HEK293 (cell line): ENCODE measurements at regions not wholly inside any gene's neighbourhood (a gene's known extent, or its start where the extent isn't known, plus 50 kb on each side); places are given as distances from the start of the nearest gene placed in this dataset.

Experiments
- CTCF ChIA-PET: fragments of 350-600 bp; formaldehyde crosslinking; extraction: SDS; loops from one replicate; lab custom pipeline; 2021; ENCODE audit warnings: antibody characterized with exemption; lab: Yijun Ruan, JAX
- POLR2A ChIA-PET: fragments of 300-600 bp; formaldehyde crosslinking; extraction: SDS; loops from one replicate; lab custom pipeline; 2020; ENCODE audit warnings: antibody characterized with exemption, inconsistent platforms; lab: Yijun Ruan, JAX
- H3K27ac ChIP-seq: fragments of 200-500 bp; sonication (Bioruptor generic); 2 replicates; pipeline ENCODE4 v1.5.1; 2014; ENCODE audit warnings: low read depth, low read length, control low read depth, inconsistent platforms; ENCODE audit errors: extremely low read depth
- H3K36me3 ChIP-seq, 2 experiments: fragments of 200-500 bp in 1 of 2; sonication (Bioruptor generic) in 1 of 2; 1 replicate in 1 of 2; 2 replicates in 1 of 2; pipeline ENCODE4 v1.5.1; 2014 to 2017; ENCODE audit warnings: inconsistent platforms in 2 of 2, low read length in 2 of 2; ENCODE audit not compliant: control insufficient read depth in 2 of 2, insufficient read depth in 1 of 2
- H3K4me1 ChIP-seq: fragments of 200-500 bp; sonication (Bioruptor generic); 2 replicates; pipeline ENCODE4 v1.5.1; 2014; ENCODE audit warnings: mild to moderate bottlenecking, low read length, inconsistent platforms; ENCODE audit not compliant: control insufficient read depth, insufficient read depth
- H3K4me3 ChIP-seq: 2 replicates; pipeline ENCODE4 v1.5.1; 2011; ENCODE audit warnings: low read depth, mild to moderate bottlenecking, control low read depth, low read length, moderate library complexity
- H3K9me3 ChIP-seq: fragments of 200-500 bp; sonication (Bioruptor generic); 2 replicates; pipeline ENCODE4 v1.5.1; 2014; ENCODE audit warnings: low read depth, low read length, inconsistent platforms; ENCODE audit not compliant: control insufficient read depth, insufficient read depth
- BCL11A ChIP-seq: fragments of 450-650 bp; formaldehyde crosslinking; IDR thresholded peaks from 2 replicates; pipeline ENCODE4 v1.5.1; 2016; ENCODE audit warnings: low read depth, missing biosample characterization, missing genetic modification characterization
- EGR2 ChIP-seq: fragments of 450-650 bp; formaldehyde crosslinking; IDR thresholded peaks from 2 replicates; pipeline ENCODE4 v1.5.1; 2016; ENCODE audit warnings: low read depth, missing biosample characterization, missing genetic modification characterization
- KLF7 ChIP-seq: fragments of 450-650 bp; formaldehyde crosslinking; IDR thresholded peaks from 2 replicates; pipeline ENCODE4 v1.5.1; 2016; ENCODE audit warnings: missing biosample characterization, missing genetic modification characterization, borderline replicate concordance
- PRDM1 ChIP-seq: fragments of 450-650 bp; formaldehyde crosslinking; IDR thresholded peaks from 2 replicates; pipeline ENCODE4; 2016; ENCODE audit warnings: missing biosample characterization, missing genetic modification characterization
- SALL2 ChIP-seq: fragments of 450-650 bp; formaldehyde crosslinking; IDR thresholded peaks from 2 replicates; pipeline ENCODE4 v1.5.0; 2017; ENCODE audit warnings: missing biosample characterization, mild to moderate bottlenecking, missing genetic modification characterization, borderline replicate concordance
- SP7 ChIP-seq: fragments of 450-650 bp; formaldehyde crosslinking; IDR thresholded peaks from 2 replicates; pipeline ENCODE4 v1.5.1; 2016; ENCODE audit warnings: missing biosample characterization, missing genetic modification characterization
- ZBTB17 ChIP-seq: fragments of 450-650 bp; formaldehyde crosslinking; IDR thresholded peaks from 2 replicates; pipeline ENCODE4 v1.5.1; 2016; ENCODE audit warnings: missing biosample characterization, missing genetic modification characterization
- ZBTB7A ChIP-seq: fragments of 450-650 bp; formaldehyde crosslinking; IDR thresholded peaks from 2 replicates; pipeline ENCODE4 v1.5.1; 2016; ENCODE audit warnings: low read depth, missing biosample characterization, missing genetic modification characterization
- ZNF10 ChIP-seq: fragments of 450-650 bp; formaldehyde crosslinking; IDR thresholded peaks from 2 replicates; pipeline ENCODE4 v1.5.1; 2017; ENCODE audit warnings: missing biosample characterization, missing genetic modification characterization
- ZNF112 ChIP-seq: fragments of 450-650 bp; formaldehyde crosslinking; IDR thresholded peaks from 2 replicates; pipeline ENCODE4 v1.5.0; 2017; ENCODE audit warnings: missing biosample characterization, missing genetic modification characterization
- ZNF138 ChIP-seq: fragments of 450-650 bp; formaldehyde crosslinking; IDR thresholded peaks from 2 replicates; pipeline ENCODE4 v1.5.1; 2016; ENCODE audit warnings: missing biosample characterization, missing genetic modification characterization, borderline replicate concordance
- ZNF146 ChIP-seq: fragments of 450-650 bp; formaldehyde crosslinking; IDR thresholded peaks from 2 replicates; pipeline ENCODE4 v1.5.1; 2016; ENCODE audit warnings: missing biosample characterization, missing genetic modification characterization
- ZNF16 ChIP-seq: fragments of 450-650 bp; formaldehyde crosslinking; IDR thresholded peaks from 2 replicates; pipeline ENCODE4 v1.5.1; 2016; ENCODE audit warnings: low read depth, missing biosample characterization, missing genetic modification characterization
- ZNF174 ChIP-seq: fragments of 450-650 bp; formaldehyde crosslinking; IDR thresholded peaks from 2 replicates; pipeline ENCODE4 v1.5.0; 2017; ENCODE audit warnings: missing biosample characterization, mild to moderate bottlenecking, missing genetic modification characterization
- ZNF175 ChIP-seq: fragments of 450-650 bp; formaldehyde crosslinking; IDR thresholded peaks from 2 replicates; pipeline ENCODE4 v1.5.1; 2016; ENCODE audit warnings: missing biosample characterization, missing genetic modification characterization
- ZNF239 ChIP-seq: fragments of 450-650 bp; formaldehyde crosslinking; IDR thresholded peaks from 2 replicates; pipeline ENCODE4 v1.5.1; 2016; ENCODE audit warnings: missing biosample characterization, missing genetic modification characterization
- ZNF274 ChIP-seq, 2 experiments: fragments of 200-500 bp in 1 of 2; fragments of 450-650 bp in 1 of 2; sonication (Bioruptor generic) in 1 of 2; formaldehyde crosslinking in 1 of 2; IDR thresholded peaks; 2 replicates each; pipeline versions ENCODE4 v1.5.1 to v1.6.1; 2014 to 2016; ENCODE audit warnings: borderline replicate concordance in 1 of 2, inconsistent platforms in 1 of 2, low read length in 1 of 2, missing biosample characterization in 1 of 2, missing genetic modification characterization in 1 of 2
- ZNF311 ChIP-seq: fragments of 450-650 bp; formaldehyde crosslinking; IDR thresholded peaks from 2 replicates; pipeline ENCODE4 v1.5.1; 2017; ENCODE audit warnings: missing biosample characterization, missing genetic modification characterization, borderline replicate concordance
- ZNF324 ChIP-seq: fragments of 450-650 bp; formaldehyde crosslinking; IDR thresholded peaks from 2 replicates; pipeline ENCODE4 v1.5.1; 2016; ENCODE audit warnings: missing biosample characterization, missing genetic modification characterization
- ZNF354C ChIP-seq: fragments of 450-650 bp; formaldehyde crosslinking; IDR thresholded peaks from 2 replicates; pipeline ENCODE4 v1.5.1; 2016; ENCODE audit warnings: missing biosample characterization, missing genetic modification characterization, low read depth, borderline replicate concordance
- ZNF391 ChIP-seq: fragments of 450-650 bp; formaldehyde crosslinking; IDR thresholded peaks from 2 replicates; pipeline ENCODE4 v1.5.1; 2016; ENCODE audit warnings: low read depth, missing biosample characterization, missing genetic modification characterization, borderline replicate concordance
- ZNF404 ChIP-seq: fragments of 450-650 bp; formaldehyde crosslinking; IDR thresholded peaks from 2 replicates; pipeline ENCODE4 v1.5.1; 2017; ENCODE audit warnings: missing biosample characterization, missing genetic modification characterization
- ZNF544 ChIP-seq: fragments of 450-650 bp; formaldehyde crosslinking; IDR thresholded peaks from 2 replicates; pipeline ENCODE4 v1.5.0; 2017; ENCODE audit warnings: missing biosample characterization, missing genetic modification characterization
- ZNF549 ChIP-seq: fragments of 450-650 bp; IDR thresholded peaks from 2 replicates; pipeline ENCODE4 v1.5.1; 2018; ENCODE audit warnings: missing biosample characterization, missing genetic modification characterization, mild to moderate bottlenecking, inconsistent platforms, moderate library complexity
- ZNF629 ChIP-seq: fragments of 450-650 bp; formaldehyde crosslinking; IDR thresholded peaks from 2 replicates; pipeline ENCODE4 v1.5.1; 2017; ENCODE audit warnings: missing biosample characterization, missing genetic modification characterization
- ZNF701 ChIP-seq: fragments of 450-650 bp; formaldehyde crosslinking; IDR thresholded peaks from 2 replicates; pipeline ENCODE4 v1.5.1; 2016; ENCODE audit warnings: missing biosample characterization, missing genetic modification characterization
- ZNF776 ChIP-seq: fragments of 450-650 bp; formaldehyde crosslinking; IDR thresholded peaks from 2 replicates; pipeline ENCODE4 v1.5.0; 2017; ENCODE audit warnings: missing biosample characterization, missing genetic modification characterization, borderline replicate concordance
- ZNF792 ChIP-seq: fragments of 450-650 bp; formaldehyde crosslinking; IDR thresholded peaks from 2 replicates; pipeline ENCODE4 v1.5.1; 2016; ENCODE audit warnings: missing biosample characterization, missing genetic modification characterization
- TF ChIP-seq, protein P1 (sequence below): fragments of 450-650 bp; formaldehyde crosslinking; IDR thresholded peaks from 2 replicates; pipeline ENCODE4 v1.5.1; 2016; ENCODE audit warnings: missing biosample characterization, missing genetic modification characterization
- TF ChIP-seq, protein P2 (sequence below): IDR thresholded peaks from 2 replicates; pipeline ENCODE4 v1.6.1; 2011; ENCODE audit warnings: mild to moderate bottlenecking, low read depth, low read length, borderline replicate concordance

DNA sequence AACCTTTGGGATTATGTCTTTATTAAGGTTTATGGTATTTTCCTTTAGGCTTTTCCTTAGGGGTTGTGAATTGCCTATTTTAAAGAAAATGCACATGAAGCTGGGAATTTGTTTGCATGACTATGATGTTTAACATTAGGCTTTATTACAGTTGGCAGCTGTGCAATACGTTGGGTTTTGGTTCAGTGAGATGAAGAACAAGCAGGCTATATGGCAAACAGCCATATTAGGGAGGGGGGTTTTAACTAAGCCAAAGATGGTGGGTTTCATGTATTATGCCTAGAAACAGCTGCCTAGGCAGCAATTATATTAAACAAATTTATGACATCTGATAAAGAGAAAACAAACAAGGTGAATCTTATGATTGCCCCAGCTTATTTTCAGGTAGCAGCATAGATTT lies 880.8 kb downstream of the FAM181B start:
- ChIA-PET CTCF (interaction anchor here (0.6 kb wide), 1 partner anchor 9 kb away, joined by 3 read pairs; no protein-coding TSS in a partner anchor), POLR2A (no interaction called here)
- TF ChIP-seq, protein P1, sequence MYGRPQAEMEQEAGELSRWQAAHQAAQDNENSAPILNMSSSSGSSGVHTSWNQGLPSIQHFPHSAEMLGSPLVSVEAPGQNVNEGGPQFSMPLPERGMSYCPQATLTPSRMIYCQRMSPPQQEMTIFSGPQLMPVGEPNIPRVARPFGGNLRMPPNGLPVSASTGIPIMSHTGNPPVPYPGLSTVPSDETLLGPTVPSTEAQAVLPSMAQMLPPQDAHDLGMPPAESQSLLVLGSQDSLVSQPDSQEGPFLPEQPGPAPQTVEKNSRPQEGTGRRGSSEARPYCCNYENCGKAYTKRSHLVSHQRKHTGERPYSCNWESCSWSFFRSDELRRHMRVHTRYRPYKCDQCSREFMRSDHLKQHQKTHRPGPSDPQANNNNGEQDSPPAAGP (tag by site-specific recombination): no peak
- TF ChIP-seq ZNF549 (no peak), BCL11A (tag by site-specific recombination) (no peak), ZNF544 (tag by site-specific recombination) (no peak), ZBTB7A (tag by site-specific recombination) (no peak), KLF7 (tag by site-specific recombination) (no peak), EGR2 (tag by site-specific recombination) (no peak), ZNF404 (tag by site-specific recombination) (no peak), ZNF629 (no peak), ZNF16 (tag by site-specific recombination) (no peak), ZNF174 (tag by site-specific recombination) (no peak), ZNF10 (tag by site-specific recombination) (no peak), ZBTB17 (tag by site-specific recombination) (no peak), ZNF274 (IDR thresholded peaks at IDR 0.05; ENCODE audit: low read length) (no peak), ZNF274 (tag by site-specific recombination; IDR thresholded peaks at IDR 0.05; ENCODE audit: borderline replicate concordance) (no peak), ZNF175 (tag by site-specific recombination) (no peak), ZNF146 (tag by site-specific recombination) (no peak)
- H3K4me3 ChIP-seq: no peak overlapping the region
- H3K9me3 ChIP-seq: no peaks in the 10 kb centered on the region
- no peaks in the 10 kb centered on the region for H3K36me3 ChIP-seq
- no peak overlapping the region for H3K27ac ChIP-seq
- H3K4me1 ChIP-seq: no peaks in the 10 kb centered on the region

DNA sequence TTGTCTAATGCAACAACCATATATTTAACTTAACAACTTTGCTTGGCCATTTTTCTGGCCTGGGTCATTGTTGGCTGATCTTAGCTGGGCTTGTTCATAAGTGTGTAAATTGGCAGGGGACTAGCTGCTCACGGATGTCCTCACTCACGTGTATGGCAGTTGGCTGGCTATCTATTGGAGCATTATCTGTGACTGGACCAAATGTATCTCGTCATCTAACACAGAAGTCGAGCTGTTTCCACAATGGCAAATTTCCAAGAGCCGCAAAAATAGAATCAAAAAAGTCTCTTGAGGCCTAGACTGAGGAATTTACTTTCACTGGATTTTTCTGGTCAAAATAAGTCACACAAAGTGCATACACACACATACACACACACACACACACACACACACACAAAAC lies 893.3 kb downstream of the FAM181B start:
- no peak for TF ChIP-seq ZNF138 (tag by site-specific recombination)
- no peak for TF ChIP-seq ZNF311 (tag by site-specific recombination)
- TF ChIP-seq ZNF776 (tag by site-specific recombination): no peak
- TF ChIP-seq SP7 (tag by site-specific recombination): no peak
- no peak for TF ChIP-seq ZNF792 (tag by site-specific recombination)
- no peak for TF ChIP-seq ZNF112 (tag by site-specific recombination)
- no peak for TF ChIP-seq ZNF354C
- no peak for TF ChIP-seq ZNF324 (tag by site-specific recombination)
- no peak for TF ChIP-seq ZBTB7A (tag by site-specific recombination)
- TF ChIP-seq ZNF391: no peak
- TF ChIP-seq SALL2 (tag by site-specific recombination): no peak
- no peak for TF ChIP-seq ZNF404 (tag by site-specific recombination)
- no peak for TF ChIP-seq ZNF701 (tag by site-specific recombination)
- no peak for TF ChIP-seq PRDM1 (tag by site-specific recombination)
- TF ChIP-seq, protein P2, sequence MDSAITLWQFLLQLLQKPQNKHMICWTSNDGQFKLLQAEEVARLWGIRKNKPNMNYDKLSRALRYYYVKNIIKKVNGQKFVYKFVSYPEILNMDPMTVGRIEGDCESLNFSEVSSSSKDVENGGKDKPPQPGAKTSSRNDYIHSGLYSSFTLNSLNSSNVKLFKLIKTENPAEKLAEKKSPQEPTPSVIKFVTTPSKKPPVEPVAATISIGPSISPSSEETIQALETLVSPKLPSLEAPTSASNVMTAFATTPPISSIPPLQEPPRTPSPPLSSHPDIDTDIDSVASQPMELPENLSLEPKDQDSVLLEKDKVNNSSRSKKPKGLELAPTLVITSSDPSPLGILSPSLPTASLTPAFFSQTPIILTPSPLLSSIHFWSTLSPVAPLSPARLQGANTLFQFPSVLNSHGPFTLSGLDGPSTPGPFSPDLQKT: no peak
- no peak for TF ChIP-seq ZNF239 (tag by site-specific recombination)
- TF ChIP-seq, protein P1 (tag by site-specific recombination): no peak
- ChIA-PET CTCF (no interaction called here), POLR2A (no interaction called here)
- Histone ChIP-seq H3K9me3 (no peaks in the 10 kb centered on the region), H3K4me1 (no peaks in the 10 kb centered on the region), H3K4me3 (no peak overlapping the region), H3K27ac (no peak overlapping the region), H3K36me3 (no peaks in the 10 kb centered on the region)
